OCI-M2 (cell line): ENCODE measurements at regions not wholly inside any gene's neighbourhood (a gene's known extent, or its start where the extent isn't known, plus 50 kb on each side); places are given as distances from the start of the nearest gene placed in this dataset.

Experiments
- DNase-seq: peaks from one replicate; lab custom pipeline; 2025; ENCODE audit not compliant: unreplicated experiment; lab: John Stamatoyannopoulos, UW

- DNase-seq = no peak
These were observed 495.6 kb upstream of the ZEB2 start for GRCh38 chr2:145015561-145015960.

- no peak for DNase-seq
These were observed 492.9 kb upstream of the ZEB2 start for GRCh38 chr2:145012806-145013205.

GRCh38 chr2:145012214-145012670, 492.3 kb upstream of the ZEB2 start:
- DNase-seq = no peak

- no peak for DNase-seq
These were observed 490.7 kb upstream of the ZEB2 start for GRCh38 chr2:145010635-145011034.

GRCh38 chr2:145007960-145008263, 488.0 kb upstream of the ZEB2 start:
- no peak for DNase-seq

- DNase-seq = no peak
These were observed 487.4 kb upstream of the ZEB2 start for GRCh38 chr2:145007093-145007959.

- no peak for DNase-seq
These were observed 482.7 kb upstream of the ZEB2 start for GRCh38 chr2:145002624-145003023.

- no peak for DNase-seq
These were observed 480.5 kb upstream of the ZEB2 start for GRCh38 chr2:145000376-145000775.

GRCh38 chr2:144999936-145000335, 480.0 kb upstream of the ZEB2 start:
- no peak for DNase-seq

- DNase-seq = no peak
These were observed 479.4 kb upstream of the ZEB2 start for GRCh38 chr2:144999071-144999875.

- DNase-seq = no peak
These were observed 478.5 kb upstream of the ZEB2 start for GRCh38 chr2:144998435-144998834.

GRCh38 chr2:144996225-144996795, 476.4 kb upstream of the ZEB2 start:
- no peak for DNase-seq

- no peak for DNase-seq
These were observed 475.6 kb upstream of the ZEB2 start for GRCh38 chr2:144995482-144995881.

GRCh38 chr2:144990661-144991060, 470.7 kb upstream of the ZEB2 start:
- no peak for DNase-seq

- no peak for DNase-seq
These were observed 469.8 kb upstream of the ZEB2 start for GRCh38 chr2:144989579-144990270.

GRCh38 chr2:144988591-144988990, 468.7 kb upstream of the ZEB2 start:
- DNase-seq = no peak

GRCh38 chr2:144986691-144987090, 466.8 kb upstream of the ZEB2 start:
- DNase-seq = peak; percentile 85

GRCh38 chr2:144984038-144984437, 464.1 kb upstream of the ZEB2 start:
- no peak for DNase-seq

GRCh38 chr2:144983107-144983506, 463.2 kb upstream of the ZEB2 start:
- DNase-seq = no peak

GRCh38 chr2:144982481-144982880, 462.6 kb upstream of the ZEB2 start:
- no peak for DNase-seq

GRCh38 chr2:144975881-144976280, 456.0 kb upstream of the ZEB2 start:
- DNase-seq = no peak
